Hematopoietic multipotent progenitor cell treated with erythropoietin and hydrocortisone succinate and interleukin-3 and kit ligand, for 4 days (in vitro differentiated cells): ENCODE measurements at regions not wholly inside any gene's neighbourhood (a gene's known extent, or its start where the extent isn't known, plus 50 kb on each side); places are given as distances from the start of the nearest gene placed in this dataset.

Experiments
- DNase-seq: peaks from one replicate; pipeline ENCODE4 v3.0.0-alpha.2; 2015

- DNase-seq: no peak
Observed at GRCh38 chr11:70614034-70614681, 215.8 kb downstream of the CTTN start.

GRCh38 chr11:70615036-70615875 is 216.9 kb downstream of the CTTN start:
- no peak for DNase-seq

- no peak for DNase-seq
Observed at GRCh38 chr11:70616317-70616716, 218.0 kb downstream of the CTTN start.

GRCh38 chr11:70616938-70617654 is 218.8 kb downstream of the CTTN start:
- no peak for DNase-seq

- no peak for DNase-seq
Observed at GRCh38 chr11:70618431-70619101, 220.2 kb downstream of the CTTN start.

- no peak for DNase-seq
Observed at GRCh38 chr11:70619591-70619990, 221.3 kb downstream of the CTTN start.

GRCh38 chr11:70620510-70621184 is 222.3 kb downstream of the CTTN start:
- no peak for DNase-seq

GRCh38 chr11:70621241-70621640 is 222.9 kb downstream of the CTTN start:
- no peak for DNase-seq

GRCh38 chr11:70622091-70622490 is 223.8 kb downstream of the CTTN start:
- DNase-seq: no peak

GRCh38 chr11:70623906-70624597 is 225.7 kb downstream of the CTTN start:
- no peak for DNase-seq

- no peak for DNase-seq
Observed at GRCh38 chr11:70624598-70624993, 226.3 kb downstream of the CTTN start.

- DNase-seq: no peak
Observed at GRCh38 chr11:70625051-70625450, 226.7 kb downstream of the CTTN start.

GRCh38 chr11:70625582-70626518 is 227.5 kb downstream of the CTTN start:
- no peak for DNase-seq

GRCh38 chr11:70627219-70627618 is 228.9 kb downstream of the CTTN start:
- DNase-seq: no peak

- DNase-seq: no peak
Observed at GRCh38 chr11:70628176-70628854, 230.0 kb downstream of the CTTN start.

- peak; percentile 55 for DNase-seq
Observed at GRCh38 chr11:70628855-70629844, 230.8 kb downstream of the CTTN start.

GRCh38 chr11:70630068-70630467 is 231.7 kb downstream of the CTTN start:
- DNase-seq: no peak

GRCh38 chr11:70630816-70631623 is 232.7 kb downstream of the CTTN start:
- DNase-seq: no peak
